Muscle of leg (tissue), 3 donors: ENCODE measurements at regions not wholly inside any gene's neighbourhood (a gene's known extent, or its start where the extent isn't known, plus 50 kb on each side); places are given as distances from the start of the nearest gene placed in this dataset.

Experiments
- DNase-seq: peaks from one replicate; pipeline ENCODE4 v3.0.0; 2013
- H3K27ac ChIP-seq: one replicate; pipeline ENCODE4 v1.5.1; 2013; ENCODE audit warnings: mild to moderate bottlenecking, low read length, control low read depth
- H3K27me3 ChIP-seq: one replicate; pipeline ENCODE4 v1.6.1; 2013; ENCODE audit warnings: low read length; ENCODE audit not compliant: control insufficient read depth, insufficient read depth
- H3K36me3 ChIP-seq: one replicate; pipeline ENCODE4 v1.6.1; 2013; ENCODE audit warnings: low read length; ENCODE audit not compliant: control insufficient read depth, insufficient read depth
- H3K4me1 ChIP-seq: one replicate; pipeline ENCODE4 v1.6.1; 2013; ENCODE audit warnings: low read length; ENCODE audit not compliant: control insufficient read depth, insufficient read depth
- H3K4me3 ChIP-seq: one replicate; pipeline ENCODE4 v1.5.1; 2013; ENCODE audit warnings: low read length, control low read depth
- H3K9me3 ChIP-seq: replicated peaks from 2 replicates; pipeline ENCODE4 v1.6.1; 2013; ENCODE audit warnings: low read depth, low read length; ENCODE audit not compliant: control insufficient read depth
- WGBS: methylation state at CpG from one replicate; pipeline ENCODE4 v1.1.5; 2013; ENCODE audit warnings: missing lambda C conversion rate; ENCODE audit not compliant: insufficient coverage; 5-methylcytosine and 5-hydroxymethylcytosine counted together

GRCh38 chr2:67694445-67694844 is 297.3 kb downstream of the ETAA1 start:
- 0% methylated on average over 1 of the region's 10 CpGs for WGBS
- peaks cover 2% of the 10 kb centered on the region for H3K27me3 ChIP-seq

GRCh38 chr2:67701011-67701410 is 303.9 kb downstream of the ETAA1 start:
- Histone ChIP-seq H3K36me3 (no peaks in the 10 kb centered on the region), H3K4me1 (no peaks in the 10 kb centered on the region), H3K9me3 (no peaks in the 10 kb centered on the region), H3K4me3 (no peak overlapping the region), H3K27ac (no peak overlapping the region), H3K27me3 (no peaks in the 10 kb centered on the region)
- DNase-seq: no peak
- no CpG with 5 or more reads among the region's 4 CpGs for WGBS

More at GRCh38 chr2:67694445-67694844, 297.3 kb downstream of the ETAA1 start:
- Histone ChIP-seq H3K4me3 (no peak overlapping the region), H3K4me1 (no peaks in the 10 kb centered on the region), H3K27ac (no peak overlapping the region), H3K36me3 (no peaks in the 10 kb centered on the region), H3K9me3 (no peaks in the 10 kb centered on the region)
- DNase-seq: peak; percentile 16

GRCh38 chr2:67702284-67702683 is 305.2 kb downstream of the ETAA1 start:
- 83% methylated on average over 1 of the region's 4 CpGs for WGBS
- Histone ChIP-seq H3K27ac (no peak overlapping the region), H3K4me1 (no peaks in the 10 kb centered on the region), H3K36me3 (no peaks in the 10 kb centered on the region), H3K27me3 (no peaks in the 10 kb centered on the region), H3K9me3 (no peaks in the 10 kb centered on the region), H3K4me3 (no peak overlapping the region)
- no peak for DNase-seq

DNA sequence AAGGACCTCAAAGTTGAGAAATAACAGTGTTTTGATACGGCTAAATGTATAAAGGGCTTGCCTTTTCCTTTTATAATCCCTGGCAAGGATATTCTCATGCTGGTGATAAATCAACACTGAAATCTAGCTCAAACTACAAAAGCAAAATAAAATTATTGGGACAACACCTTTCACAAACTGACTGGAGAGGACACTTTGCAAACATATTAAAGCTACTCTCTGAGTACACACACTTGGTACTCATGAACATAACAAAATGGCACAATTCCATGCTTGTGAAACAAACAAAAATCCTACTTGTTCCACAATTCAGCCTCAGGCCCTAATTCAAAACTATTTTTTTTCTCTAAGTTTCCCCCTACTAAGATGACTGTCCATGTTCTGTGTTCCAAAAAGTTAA is 305.8 kb downstream of the ETAA1 start:
- DNase-seq: no peak
- no peaks in the 10 kb centered on the region for H3K27me3 ChIP-seq
- no peaks in the 10 kb centered on the region for H3K9me3 ChIP-seq
- H3K27ac ChIP-seq: no peak overlapping the region
- no CpG with 5 or more reads among the region's 1 CpG for WGBS
- no peaks in the 10 kb centered on the region for H3K4me1 ChIP-seq
- H3K36me3 ChIP-seq: no peaks in the 10 kb centered on the region
- H3K4me3 ChIP-seq: no peak overlapping the region

DNA sequence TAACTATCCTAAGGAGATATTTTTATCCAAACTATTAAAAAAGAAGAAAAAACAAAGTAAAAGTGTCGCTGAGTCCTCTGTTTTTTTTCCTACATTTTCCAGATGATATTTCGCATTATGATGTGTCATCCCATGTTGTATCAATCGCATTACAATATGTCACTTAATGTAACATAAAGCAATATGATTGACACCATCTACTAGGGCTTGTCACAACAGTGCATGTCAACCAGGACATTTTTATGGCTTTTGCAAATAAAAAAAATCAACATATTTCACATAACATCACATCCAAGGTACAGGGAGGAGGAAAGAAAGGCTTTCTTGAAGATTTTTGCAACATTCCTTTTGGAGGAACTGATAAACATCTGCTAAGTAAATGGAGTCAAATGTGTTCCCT is 308.9 kb downstream of the ETAA1 start:
- Histone ChIP-seq H3K4me1 (no peaks in the 10 kb centered on the region), H3K27ac (no peak overlapping the region), H3K27me3 (no peaks in the 10 kb centered on the region), H3K9me3 (no peaks in the 10 kb centered on the region), H3K36me3 (no peaks in the 10 kb centered on the region), H3K4me3 (no peak overlapping the region)
- no peak for DNase-seq
- 100% methylated on average over 1 of the region's 3 CpGs for WGBS

- Histone ChIP-seq H3K4me1 (no peaks in the 10 kb centered on the region), H3K9me3 (no peaks in the 10 kb centered on the region), H3K4me3 (no peak overlapping the region), H3K27me3 (no peaks in the 10 kb centered on the region), H3K36me3 (no peaks in the 10 kb centered on the region), H3K27ac (no peak overlapping the region)
- no peak for DNase-seq
- no CpG with 5 or more reads among the region's 3 CpGs for WGBS
Measured at GRCh38 chr2:67707896-67708295, 310.8 kb downstream of the ETAA1 start.

GRCh38 chr2:67709835-67710234 is 312.7 kb downstream of the ETAA1 start:
- Histone ChIP-seq H3K9me3 (no peaks in the 10 kb centered on the region), H3K4me1 (no peaks in the 10 kb centered on the region), H3K27ac (no peak overlapping the region), H3K36me3 (no peaks in the 10 kb centered on the region), H3K4me3 (no peak overlapping the region), H3K27me3 (no peaks in the 10 kb centered on the region)
- DNase-seq: no peak
- no CpG with 5 or more reads among the region's 2 CpGs for WGBS

DNA sequence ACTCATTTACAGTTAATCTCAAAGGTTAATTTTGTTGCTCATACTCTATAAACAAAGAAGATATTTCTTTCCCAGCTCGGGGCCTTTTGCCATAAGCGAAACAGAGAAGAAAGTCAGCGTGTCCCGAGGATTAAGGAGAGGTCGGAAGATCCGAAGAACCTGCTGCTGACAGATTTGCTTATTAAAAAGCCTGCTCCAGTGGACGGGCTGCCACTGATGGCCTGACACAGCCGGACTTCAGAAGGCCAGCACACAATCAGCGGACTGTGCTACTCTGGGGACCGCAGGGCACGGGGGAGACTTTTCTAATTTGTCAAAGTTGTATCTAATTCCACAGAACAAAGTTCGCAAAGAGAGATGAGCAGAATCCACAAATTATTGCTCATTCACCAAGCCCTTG is 315.4 kb downstream of the ETAA1 start:
- Histone ChIP-seq H3K4me1 (no peaks in the 10 kb centered on the region), H3K4me3 (no peak overlapping the region), H3K27me3 (no peaks in the 10 kb centered on the region), H3K9me3 (no peaks in the 10 kb centered on the region), H3K36me3 (no peaks in the 10 kb centered on the region), H3K27ac (no peak overlapping the region)
- WGBS: 65% methylated on average over 7 of the region's 12 CpGs
- DNase-seq: no peak

GRCh38 chr2:67713376-67713775 is 316.2 kb downstream of the ETAA1 start:
- no peak overlapping the region for H3K27ac ChIP-seq
- H3K4me1 ChIP-seq: no peaks in the 10 kb centered on the region
- H3K27me3 ChIP-seq: no peaks in the 10 kb centered on the region
- H3K4me3 ChIP-seq: no peak overlapping the region
- WGBS: 75% methylated on average over 2 of the region's 3 CpGs
- DNase-seq: no peak
- no peaks in the 10 kb centered on the region for H3K36me3 ChIP-seq
- H3K9me3 ChIP-seq: no peaks in the 10 kb centered on the region

GRCh38 chr2:67716895-67717396 is 319.8 kb downstream of the ETAA1 start:
- Histone ChIP-seq H3K27me3 (no peaks in the 10 kb centered on the region), H3K9me3 (no peaks in the 10 kb centered on the region), H3K36me3 (no peaks in the 10 kb centered on the region), H3K4me3 (no peak overlapping the region), H3K27ac (no peak overlapping the region), H3K4me1 (no peaks in the 10 kb centered on the region)
- DNase-seq: no peak
- WGBS: no CpG with 5 or more reads among the region's 1 CpG

DNA sequence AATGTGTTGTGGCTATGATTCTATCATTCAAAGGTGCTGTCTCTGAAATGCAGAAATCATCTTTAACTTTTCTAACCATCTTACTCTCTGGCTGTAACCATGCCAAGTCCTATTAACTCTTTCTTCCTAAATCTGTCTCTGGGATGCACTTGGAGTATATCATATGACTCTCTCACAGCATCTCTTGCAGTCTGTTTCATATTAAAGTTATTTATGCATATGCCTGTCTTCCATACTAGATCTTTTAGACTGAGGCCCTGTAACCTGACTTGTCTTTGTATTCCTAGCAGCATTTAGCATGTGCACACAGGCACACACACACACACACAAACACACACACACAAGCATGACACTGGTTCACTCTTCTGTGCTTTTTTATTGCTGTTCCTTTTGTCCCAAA is 320.6 kb downstream of the ETAA1 start:
- no peaks in the 10 kb centered on the region for H3K27me3 ChIP-seq
- H3K9me3 ChIP-seq: no peaks in the 10 kb centered on the region
- no peak for DNase-seq
- no peaks in the 10 kb centered on the region for H3K36me3 ChIP-seq
- H3K4me3 ChIP-seq: no peak overlapping the region
- H3K4me1 ChIP-seq: no peaks in the 10 kb centered on the region
- H3K27ac ChIP-seq: no peak overlapping the region
